ENCODE measurements at regions not wholly inside any gene's neighbourhood (a gene's known extent, or its start where the extent isn't known, plus 50 kb on each side); places are given as distances from the start of the nearest gene placed in this dataset.

DNA sequence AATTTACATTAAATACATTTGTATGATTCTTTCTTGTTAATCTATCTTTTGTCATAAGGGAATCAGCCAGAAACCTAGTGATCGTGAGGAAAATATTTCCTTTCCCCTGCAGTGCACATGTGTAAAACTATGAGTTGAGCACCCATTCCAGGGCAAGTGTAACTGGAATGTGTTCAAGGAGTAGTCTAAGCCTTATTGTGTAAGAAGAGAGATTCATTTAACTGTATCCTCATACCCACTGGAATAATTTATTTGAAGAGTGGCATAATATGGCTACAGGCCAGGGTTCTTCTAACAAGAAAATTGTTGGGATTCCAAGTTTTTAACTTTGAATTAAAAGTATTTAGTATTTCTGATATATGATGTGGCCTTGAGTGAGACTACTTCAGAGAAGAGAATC, 1692.7 kb downstream of the EFNA5 start:
- no peak for TF ChIP-seq ZFX (IDR thresholded peaks at IDR 0.05)
- no peak for TF ChIP-seq CTCF (conservative IDR thresholded peaks at IDR 0.05)
- no peak overlapping the region for H3K27ac ChIP-seq

DNA sequence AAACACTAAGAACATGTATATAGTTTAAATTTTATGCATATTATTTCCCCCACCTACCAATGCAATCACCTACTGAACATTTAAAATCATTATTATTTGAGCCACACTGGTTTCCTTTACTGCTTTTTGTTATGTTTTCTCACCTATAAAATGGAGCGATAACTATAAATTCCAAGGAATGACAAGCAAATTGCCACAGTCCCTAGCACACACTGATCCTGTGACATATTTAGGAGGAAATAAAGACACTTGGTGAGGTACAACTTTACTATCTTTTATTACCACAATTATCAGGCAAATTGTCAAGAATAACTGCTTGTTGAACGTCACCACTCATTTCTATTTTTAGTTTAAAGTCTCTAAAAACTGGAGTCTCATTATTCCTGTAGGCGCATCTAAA, 1693.6 kb downstream of the EFNA5 start:
- TF ChIP-seq ZFX (IDR thresholded peaks at IDR 0.05) (no peak), CTCF (conservative IDR thresholded peaks at IDR 0.05) (no peak)
- no peak overlapping the region for H3K27ac ChIP-seq

- no peak overlapping the region for H3K27ac ChIP-seq
- TF ChIP-seq CTCF (conservative IDR thresholded peaks at IDR 0.05) (no peak), ZFX (IDR thresholded peaks at IDR 0.05) (no peak)
Measured at GRCh38 chr5:105970919-105971318, 1699.8 kb downstream of the EFNA5 start.

DNA sequence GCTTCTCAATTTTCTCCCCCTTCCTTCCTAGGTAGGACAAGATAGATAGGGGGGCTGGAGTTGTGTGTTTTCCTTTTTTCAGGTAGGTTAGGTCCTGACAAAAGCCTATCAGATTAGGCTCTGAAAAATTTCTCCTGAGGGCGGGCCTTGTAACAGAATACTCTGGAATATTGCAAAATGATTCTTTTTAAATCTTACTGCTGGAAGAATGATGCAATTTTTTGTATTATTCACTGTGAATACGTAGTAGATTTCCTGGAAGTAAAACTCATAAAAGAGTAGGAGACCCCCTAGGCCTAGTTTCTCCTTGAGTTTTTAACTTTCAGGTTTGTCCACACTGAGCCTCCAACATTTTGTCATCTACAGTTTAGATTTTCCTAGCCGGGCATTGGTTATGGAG, 1701.8 kb downstream of the EFNA5 start:
- TF ChIP-seq CTCF (conservative IDR thresholded peaks at IDR 0.05) = no peak
- no peak for TF ChIP-seq ZFX (IDR thresholded peaks at IDR 0.05)
- H3K27ac ChIP-seq = no peak overlapping the region

DNA sequence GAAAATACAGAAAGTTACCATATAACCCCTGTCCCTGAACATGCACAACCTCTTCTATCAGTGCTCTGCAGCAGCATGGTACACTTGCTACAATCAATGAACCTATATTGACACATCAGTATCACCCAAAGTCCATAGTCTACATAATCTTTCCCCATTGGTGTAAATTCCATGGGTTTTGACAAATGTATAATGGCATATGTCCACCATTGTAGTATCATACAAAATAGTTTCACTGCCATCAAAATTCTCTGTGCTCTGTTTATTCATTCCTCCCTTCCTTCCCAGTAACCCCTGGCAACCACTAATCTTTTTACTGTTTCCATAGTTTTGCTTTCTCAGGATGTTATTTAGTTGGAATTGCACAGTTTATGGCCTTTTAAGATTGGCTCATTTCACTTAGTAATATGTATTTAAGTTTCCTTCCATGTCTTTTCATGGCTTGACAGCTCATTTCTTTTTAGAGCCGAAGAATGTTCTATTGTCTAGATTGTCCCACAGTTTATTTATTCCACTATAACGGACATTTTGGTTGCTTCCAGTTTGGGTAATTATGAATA, 1707.0 kb downstream of the EFNA5 start:
- no peak overlapping the region for H3K27ac ChIP-seq
- TF ChIP-seq ZFX (IDR thresholded peaks at IDR 0.05) (no peak), CTCF (conservative IDR thresholded peaks at IDR 0.05) (no peak)

- no peak for TF ChIP-seq ZFX (IDR thresholded peaks at IDR 0.05)
- TF ChIP-seq CTCF (conservative IDR thresholded peaks at IDR 0.05) = no peak
Measured at GRCh38 chr5:105961572-105961971, 1709.2 kb downstream of the EFNA5 start.

GRCh38 chr5:105956456-105957196, 1714.1 kb downstream of the EFNA5 start:
- H3K27ac ChIP-seq = no peak overlapping the region
- no peak for TF ChIP-seq ZFX (IDR thresholded peaks at IDR 0.05)
- no peak for TF ChIP-seq CTCF (conservative IDR thresholded peaks at IDR 0.05)

More at GRCh38 chr5:105961572-105961971, 1709.2 kb downstream of the EFNA5 start:
- H3K27ac ChIP-seq = no peak overlapping the region
